GM13976 (cell line): ENCODE measurements at regions not wholly inside any gene's neighbourhood (a gene's known extent, or its start where the extent isn't known, plus 50 kb on each side); places are given as distances from the start of the nearest gene placed in this dataset.

Source experiments
- DNase-seq: peaks from one replicate; pipeline ENCODE4 v3.0.0; 2012; ENCODE audit warnings: low spot score
- in situ Hi-C: fragments of 300-500 bp; cut with MboI; formaldehyde crosslinking; loops from one replicate; pipeline ENCODE4 v1.12.0; 2022; ENCODE audit warnings: low sequenced_read_pairs, mixed read lengths, inconsistent platforms; ENCODE audit not compliant: unreplicated experiment
- TF ChIP-seq, protein P1 (sequence below): IDR thresholded peaks from 2 replicates; pipeline ENCODE4 v1.5.1; 2012; ENCODE audit warnings: borderline replicate concordance, mild to moderate bottlenecking; ENCODE audit not compliant: insufficient read depth; ENCODE audit errors: extremely low read depth, missing control alignments, control extremely low read depth

DNA sequence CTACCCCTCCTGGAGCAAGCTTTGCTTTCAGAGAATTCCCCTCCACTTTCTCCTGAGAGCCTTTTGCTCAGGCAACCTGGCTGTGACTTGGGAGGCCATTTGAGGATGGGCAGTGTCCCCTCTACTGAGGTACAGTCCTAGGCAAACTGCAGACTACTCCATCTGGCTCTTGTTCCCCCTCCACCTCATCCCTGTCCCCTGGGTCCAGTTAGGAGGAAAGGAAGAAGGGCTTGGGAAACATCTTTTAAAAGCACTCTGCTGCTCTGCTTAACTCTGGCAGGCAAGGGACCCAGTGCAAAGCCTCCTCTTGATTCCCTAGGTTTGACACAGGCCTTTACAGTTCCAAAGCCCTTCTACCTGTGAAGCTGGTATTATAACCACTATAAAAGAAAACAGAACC, 108.2 kb downstream of the NAV1 start:
- TF ChIP-seq, protein P1, sequence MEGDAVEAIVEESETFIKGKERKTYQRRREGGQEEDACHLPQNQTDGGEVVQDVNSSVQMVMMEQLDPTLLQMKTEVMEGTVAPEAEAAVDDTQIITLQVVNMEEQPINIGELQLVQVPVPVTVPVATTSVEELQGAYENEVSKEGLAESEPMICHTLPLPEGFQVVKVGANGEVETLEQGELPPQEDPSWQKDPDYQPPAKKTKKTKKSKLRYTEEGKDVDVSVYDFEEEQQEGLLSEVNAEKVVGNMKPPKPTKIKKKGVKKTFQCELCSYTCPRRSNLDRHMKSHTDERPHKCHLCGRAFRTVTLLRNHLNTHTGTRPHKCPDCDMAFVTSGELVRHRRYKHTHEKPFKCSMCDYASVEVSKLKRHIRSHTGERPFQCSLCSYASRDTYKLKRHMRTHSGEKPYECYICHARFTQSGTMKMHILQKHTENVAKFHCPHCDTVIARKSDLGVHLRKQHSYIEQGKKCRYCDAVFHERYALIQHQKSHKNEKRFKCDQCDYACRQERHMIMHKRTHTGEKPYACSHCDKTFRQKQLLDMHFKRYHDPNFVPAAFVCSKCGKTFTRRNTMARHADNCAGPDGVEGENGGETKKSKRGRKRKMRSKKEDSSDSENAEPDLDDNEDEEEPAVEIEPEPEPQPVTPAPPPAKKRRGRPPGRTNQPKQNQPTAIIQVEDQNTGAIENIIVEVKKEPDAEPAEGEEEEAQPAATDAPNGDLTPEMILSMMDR = no peak
- DNase-seq = no peak
- in situ Hi-C loops = no loop called here

DNA sequence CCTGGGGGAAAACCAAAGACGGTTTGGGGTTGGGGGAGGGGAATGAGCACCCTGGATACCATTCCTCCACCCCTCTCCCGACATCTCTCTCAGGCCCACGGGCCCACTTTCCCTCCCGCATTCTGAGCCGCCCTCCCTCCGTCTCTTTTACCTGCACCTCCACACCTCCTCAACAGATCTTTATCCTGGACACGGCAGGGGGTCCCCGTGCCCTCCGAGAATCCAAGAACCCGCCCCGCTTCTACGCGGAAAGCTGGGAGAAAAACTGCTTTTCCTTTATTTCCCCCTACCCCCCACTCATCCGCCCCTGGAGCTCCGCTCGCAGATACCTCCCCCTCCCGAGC, 108.8 kb downstream of the NAV1 start:
- TF ChIP-seq, protein P1 = no peak
- in situ Hi-C loops = no loop called here
- no peak for DNase-seq

DNA sequence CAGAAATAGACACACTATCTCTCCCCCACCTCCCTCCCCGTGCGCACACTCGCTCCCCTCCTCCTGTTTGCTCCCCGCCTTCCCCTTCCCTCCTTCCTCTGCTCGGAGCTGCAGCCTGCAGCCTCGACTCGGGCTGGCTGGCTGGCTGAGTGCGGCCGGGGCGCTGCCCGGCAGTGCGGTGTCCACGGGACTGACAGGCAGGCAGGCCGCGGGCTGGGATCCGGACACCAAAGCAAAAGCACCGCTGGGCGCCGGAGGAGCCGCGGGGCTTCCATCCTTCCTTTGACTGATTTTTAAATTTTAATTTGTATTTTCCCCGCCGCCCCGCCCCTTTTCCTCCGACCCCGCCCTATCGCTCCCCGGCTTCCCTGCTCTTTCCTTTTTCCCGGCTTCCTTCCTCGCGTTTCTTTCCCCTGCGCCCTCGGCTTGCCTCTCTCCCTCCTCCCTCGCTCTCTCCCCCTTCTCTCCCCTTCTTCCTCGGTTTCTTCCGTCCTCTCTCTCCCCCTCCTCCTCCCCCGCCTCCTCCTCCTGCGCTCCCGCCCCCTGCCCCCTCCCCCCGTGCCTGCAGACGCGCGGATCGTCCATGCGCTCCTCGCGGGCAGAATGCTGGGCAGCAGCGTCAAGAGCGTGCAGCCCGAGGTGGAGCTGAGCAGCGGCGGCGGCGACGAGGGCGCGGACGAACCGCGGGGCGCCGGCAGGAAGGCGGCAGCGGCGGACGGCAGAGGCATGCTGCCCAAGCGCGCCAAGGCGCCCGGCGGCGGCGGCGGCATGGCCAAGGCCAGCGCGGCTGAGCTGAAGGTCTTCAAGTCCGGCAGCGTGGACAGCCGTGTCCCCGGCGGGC, 109.4 kb downstream of the NAV1 start:
- no peak for DNase-seq
- TF ChIP-seq, protein P1 = no peak
- in situ Hi-C loops = no loop called here

DNA sequence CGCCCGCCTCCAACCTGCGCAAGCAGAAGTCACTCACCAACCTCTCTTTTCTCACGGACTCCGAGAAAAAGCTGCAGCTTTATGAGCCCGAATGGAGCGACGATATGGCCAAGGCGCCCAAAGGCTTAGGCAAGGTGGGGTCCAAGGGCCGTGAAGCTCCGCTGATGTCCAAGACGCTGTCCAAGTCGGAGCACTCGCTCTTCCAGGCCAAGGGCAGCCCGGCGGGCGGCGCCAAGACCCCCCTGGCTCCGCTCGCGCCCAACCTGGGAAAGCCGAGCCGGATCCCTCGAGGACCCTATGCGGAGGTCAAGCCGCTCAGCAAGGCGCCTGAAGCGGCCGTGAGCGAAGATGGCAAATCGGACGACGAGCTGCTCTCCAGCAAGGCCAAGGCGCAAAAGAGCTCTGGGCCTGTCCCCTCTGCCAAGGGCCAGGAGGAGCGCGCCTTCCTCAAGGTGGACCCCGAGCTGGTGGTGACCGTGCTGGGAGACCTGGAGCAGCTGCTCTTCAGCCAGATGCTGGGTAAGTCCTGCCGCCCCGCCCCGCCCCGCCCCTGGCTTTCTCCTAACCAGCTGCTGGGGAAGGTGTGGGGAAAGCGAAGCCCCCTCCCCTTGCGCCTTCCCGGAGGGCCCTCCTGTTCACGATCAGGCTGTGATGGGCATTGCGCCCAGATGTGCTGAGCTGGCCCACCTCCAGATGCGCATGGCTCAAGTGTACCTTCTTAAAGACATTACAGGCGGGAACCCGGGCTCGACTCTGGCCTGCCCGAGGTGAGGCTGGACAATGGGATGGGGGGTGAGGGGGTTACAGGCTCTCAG, 110.2 kb downstream of the NAV1 start:
- no peak for DNase-seq
- in situ Hi-C loops = no loop called here
- TF ChIP-seq, protein P1 = no peak

DNA sequence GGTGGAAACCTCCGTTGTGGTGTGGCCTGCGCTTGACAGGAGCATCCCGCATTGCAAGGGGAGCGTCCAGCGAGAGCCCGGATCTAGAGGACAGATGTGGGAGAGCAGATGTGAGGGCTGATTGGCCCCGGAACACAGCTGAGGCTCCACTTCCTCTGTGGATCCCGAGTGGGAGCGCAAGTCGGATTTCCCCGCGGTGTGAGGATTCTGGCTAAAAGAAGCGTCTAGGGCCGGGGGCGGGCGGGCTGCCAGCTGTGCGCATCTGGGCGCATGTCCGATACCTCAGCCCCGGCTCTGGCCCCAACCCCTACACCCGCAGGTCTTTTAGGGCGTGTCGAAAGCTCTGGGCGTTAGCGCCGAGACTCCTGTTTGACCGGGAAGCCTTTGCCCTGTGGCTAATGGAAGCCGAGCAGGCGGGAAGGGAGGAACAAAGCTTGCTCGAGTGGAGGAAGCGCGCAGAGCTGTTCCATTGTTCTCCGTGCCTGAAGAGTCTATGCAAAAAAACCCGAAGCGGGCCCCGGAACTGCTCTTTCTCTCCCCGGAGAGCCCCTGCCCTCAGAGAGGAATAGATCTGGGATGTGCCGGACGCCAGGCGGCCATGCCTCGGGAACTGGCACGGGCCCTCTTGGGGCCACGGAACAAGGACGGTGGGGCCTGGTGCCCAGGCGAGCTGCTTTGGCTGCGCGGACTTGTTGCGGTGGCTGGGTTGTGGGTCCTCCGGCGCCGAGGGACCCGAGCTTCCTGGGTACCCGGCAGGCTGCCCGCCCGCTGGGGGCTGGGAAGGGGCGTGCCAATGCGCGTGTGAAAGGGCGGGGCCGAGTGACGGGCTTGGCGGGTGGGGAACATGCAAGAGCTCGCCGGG, 111.1 kb downstream of the NAV1 start:
- DNase-seq = no peak
- TF ChIP-seq, protein P1 = no peak
- in situ Hi-C loops = no loop called here

DNA sequence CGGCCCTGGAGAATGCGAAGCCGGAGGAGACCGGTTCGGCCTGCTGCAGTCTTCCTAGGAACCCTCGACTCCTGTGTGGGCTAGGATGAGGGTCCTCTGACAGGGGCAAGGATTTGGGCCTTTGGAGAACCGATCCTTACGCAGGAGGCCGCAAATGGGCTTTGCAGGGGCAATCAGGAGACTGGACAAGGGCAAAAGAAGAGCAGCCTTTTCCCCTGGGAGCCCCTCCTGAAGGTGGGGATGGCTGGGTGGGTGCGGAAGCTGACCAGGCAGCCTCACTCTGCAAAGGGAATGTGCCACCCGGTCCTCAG, 111.7 kb downstream of the NAV1 start:
- TF ChIP-seq, protein P1 = no peak
- DNase-seq = no peak
- in situ Hi-C loops = no loop called here
